Mammary epithelial cell (primary cell): ENCODE measurements at regions not wholly inside any gene's neighbourhood (a gene's known extent, or its start where the extent isn't known, plus 50 kb on each side); places are given as distances from the start of the nearest gene placed in this dataset.

Experiments used
- EZH2 ChIP-seq: IDR thresholded peaks from 2 replicates; pipeline ENCODE4 v1.6.1; 2012; ENCODE audit warnings: low read length, inconsistent platforms, borderline replicate concordance
- TF ChIP-seq, protein P1 (sequence below), 2 donors: IDR thresholded peaks in 1 of 2; conservative IDR thresholded peaks in 1 of 2; 2 replicates each; pipeline ENCODE4 v1.5.1; 2011 to 2012; ENCODE audit warnings: inconsistent platforms in 2 of 2, low read length in 2 of 2, mild to moderate bottlenecking in 2 of 2, control low read depth in 1 of 2, low read depth in 1 of 2; ENCODE audit not compliant: insufficient read depth in 1 of 2; ENCODE audit errors: extremely low read depth in 1 of 2

DNA sequence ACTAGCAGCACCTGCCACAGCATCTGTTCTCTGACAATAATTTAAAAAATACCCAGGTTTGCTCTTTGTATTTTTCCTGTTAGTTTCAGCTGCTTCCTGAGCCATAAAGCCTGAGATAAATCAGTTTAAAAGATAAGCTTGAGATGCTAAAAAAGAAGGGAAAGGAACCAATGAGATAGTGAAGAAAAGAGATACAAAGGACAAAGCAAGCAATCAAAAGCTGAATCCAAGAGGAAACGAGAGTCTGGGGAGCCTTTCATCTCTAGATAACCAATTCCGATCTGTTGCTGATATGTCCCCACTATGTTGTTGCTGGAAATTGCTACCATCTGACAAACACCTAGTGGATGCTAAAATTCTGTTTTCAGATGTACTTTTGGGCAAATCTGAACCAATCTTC, 201.4 kb downstream of the RBM43 start:
- TF ChIP-seq, protein P1, sequence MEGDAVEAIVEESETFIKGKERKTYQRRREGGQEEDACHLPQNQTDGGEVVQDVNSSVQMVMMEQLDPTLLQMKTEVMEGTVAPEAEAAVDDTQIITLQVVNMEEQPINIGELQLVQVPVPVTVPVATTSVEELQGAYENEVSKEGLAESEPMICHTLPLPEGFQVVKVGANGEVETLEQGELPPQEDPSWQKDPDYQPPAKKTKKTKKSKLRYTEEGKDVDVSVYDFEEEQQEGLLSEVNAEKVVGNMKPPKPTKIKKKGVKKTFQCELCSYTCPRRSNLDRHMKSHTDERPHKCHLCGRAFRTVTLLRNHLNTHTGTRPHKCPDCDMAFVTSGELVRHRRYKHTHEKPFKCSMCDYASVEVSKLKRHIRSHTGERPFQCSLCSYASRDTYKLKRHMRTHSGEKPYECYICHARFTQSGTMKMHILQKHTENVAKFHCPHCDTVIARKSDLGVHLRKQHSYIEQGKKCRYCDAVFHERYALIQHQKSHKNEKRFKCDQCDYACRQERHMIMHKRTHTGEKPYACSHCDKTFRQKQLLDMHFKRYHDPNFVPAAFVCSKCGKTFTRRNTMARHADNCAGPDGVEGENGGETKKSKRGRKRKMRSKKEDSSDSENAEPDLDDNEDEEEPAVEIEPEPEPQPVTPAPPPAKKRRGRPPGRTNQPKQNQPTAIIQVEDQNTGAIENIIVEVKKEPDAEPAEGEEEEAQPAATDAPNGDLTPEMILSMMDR (conservative IDR thresholded peaks at IDR 0.05 in 1 of 2, IDR thresholded peaks at IDR 0.05 in 1 of 2; ENCODE audit: extremely low read depth in 1 of 2, insufficient read depth in 1 of 2, low read depth in 1 of 2, low read length in 2 of 2) = no peak
- no peak for TF ChIP-seq EZH2
